ENCODE measurements at regions not wholly inside any gene's neighbourhood (a gene's known extent, or its start where the extent isn't known, plus 50 kb on each side); places are given as distances from the start of the nearest gene placed in this dataset.

DNA sequence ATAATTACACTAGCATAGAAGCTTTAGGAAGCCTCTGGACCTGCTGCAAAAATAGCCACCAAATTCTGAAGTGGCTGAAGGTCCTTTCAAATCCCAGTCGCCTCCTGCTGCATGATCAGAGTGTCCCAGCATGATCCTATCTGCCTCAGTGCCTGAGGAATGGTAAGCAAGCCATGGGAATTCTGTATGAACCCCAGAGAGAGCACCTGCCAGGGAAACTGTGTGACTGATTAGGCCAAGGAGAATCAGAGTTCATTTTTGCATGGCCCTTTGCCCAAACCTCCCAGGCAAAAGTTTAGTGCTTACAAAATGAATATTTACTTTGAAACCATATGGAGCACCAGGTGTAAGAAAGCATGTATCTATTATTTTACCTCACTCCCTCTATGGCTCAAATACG, 221.4 kb downstream of the ARL4C start:
- TF ChIP-seq, protein P1, sequence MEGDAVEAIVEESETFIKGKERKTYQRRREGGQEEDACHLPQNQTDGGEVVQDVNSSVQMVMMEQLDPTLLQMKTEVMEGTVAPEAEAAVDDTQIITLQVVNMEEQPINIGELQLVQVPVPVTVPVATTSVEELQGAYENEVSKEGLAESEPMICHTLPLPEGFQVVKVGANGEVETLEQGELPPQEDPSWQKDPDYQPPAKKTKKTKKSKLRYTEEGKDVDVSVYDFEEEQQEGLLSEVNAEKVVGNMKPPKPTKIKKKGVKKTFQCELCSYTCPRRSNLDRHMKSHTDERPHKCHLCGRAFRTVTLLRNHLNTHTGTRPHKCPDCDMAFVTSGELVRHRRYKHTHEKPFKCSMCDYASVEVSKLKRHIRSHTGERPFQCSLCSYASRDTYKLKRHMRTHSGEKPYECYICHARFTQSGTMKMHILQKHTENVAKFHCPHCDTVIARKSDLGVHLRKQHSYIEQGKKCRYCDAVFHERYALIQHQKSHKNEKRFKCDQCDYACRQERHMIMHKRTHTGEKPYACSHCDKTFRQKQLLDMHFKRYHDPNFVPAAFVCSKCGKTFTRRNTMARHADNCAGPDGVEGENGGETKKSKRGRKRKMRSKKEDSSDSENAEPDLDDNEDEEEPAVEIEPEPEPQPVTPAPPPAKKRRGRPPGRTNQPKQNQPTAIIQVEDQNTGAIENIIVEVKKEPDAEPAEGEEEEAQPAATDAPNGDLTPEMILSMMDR (conservative IDR thresholded peaks at IDR 0.05; ENCODE audit: low read depth, low read length) = no peak
- no peak overlapping the region for H3K4me3 ChIP-seq (ENCODE audit: low read depth, low read length)
- DNase-seq (ENCODE audit: low read depth) = no peak

DNA sequence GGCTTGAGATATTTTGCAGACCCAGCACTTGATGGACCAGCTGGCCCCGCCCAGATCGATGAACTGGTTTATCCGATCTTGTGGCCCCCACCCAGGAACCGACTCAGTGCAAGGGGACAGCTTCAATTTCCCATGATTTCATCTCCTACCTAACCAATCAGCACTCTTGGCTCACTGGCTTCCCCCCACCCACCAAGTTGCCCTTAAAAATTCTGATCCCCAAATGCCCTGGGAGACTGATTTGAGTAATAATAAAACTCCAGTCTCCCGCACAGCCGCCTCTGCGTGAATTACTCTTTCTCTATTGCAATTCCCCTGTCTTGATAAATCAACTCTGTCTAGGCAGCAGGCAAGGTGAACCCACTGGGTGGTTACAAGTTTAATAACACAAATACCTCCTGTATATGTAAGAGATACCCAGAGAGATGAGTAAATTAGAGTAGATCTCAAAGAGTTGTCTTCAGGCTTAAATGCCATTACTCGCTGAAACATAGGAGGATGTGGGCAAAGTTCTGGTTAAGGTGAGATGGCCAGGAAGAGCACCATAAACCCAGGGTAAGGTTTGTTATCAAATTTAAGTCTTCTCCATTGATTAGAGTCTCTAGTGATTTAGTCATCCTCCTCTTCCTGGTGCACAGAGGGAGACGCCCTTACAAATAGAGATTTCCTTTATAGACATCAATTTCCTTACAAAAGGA, 222.8 kb downstream of the ARL4C start:
- DNase-seq (ENCODE audit: low read depth) = no peak
- TF ChIP-seq, protein P1 (conservative IDR thresholded peaks at IDR 0.05; ENCODE audit: low read depth, low read length) = no peak
- H3K4me3 ChIP-seq (ENCODE audit: low read depth, low read length) = no peak overlapping the region

DNA sequence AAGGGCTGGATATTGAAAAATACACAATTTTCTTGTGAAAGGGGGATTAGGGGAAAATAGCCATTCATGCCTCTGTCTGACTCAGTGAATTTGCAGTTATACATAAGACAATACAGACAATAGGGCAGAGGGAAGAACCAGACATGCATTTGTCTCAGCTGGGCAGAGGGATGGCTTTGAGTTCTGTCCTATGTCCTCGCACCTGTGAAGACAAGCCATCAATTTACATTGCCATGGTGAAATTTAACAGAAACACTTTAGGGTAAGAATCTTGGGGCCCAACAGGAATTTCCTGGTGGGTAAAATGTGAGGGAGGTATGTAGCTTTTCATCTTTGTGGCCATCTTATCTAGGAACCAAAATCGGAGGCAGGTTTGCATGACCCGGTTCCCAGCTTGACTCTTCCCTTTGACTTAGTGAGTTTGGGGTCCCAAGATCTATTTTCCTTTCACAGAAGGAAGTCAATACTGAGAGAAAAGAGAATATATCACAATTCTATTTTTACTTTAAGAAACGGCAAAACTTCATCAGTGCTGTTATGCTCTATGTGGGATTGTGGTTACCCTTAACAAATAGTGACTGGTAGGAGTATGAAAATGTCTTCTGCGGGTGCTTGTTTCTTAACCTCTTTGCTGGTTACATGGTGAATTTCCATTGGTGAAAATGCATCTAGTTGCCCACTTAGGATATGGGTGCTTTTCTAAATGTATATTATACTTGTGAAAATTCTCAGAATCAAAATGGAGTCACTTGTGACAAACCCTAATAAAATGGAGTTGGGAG, 221.8 kb downstream of the SPP2 start:
- TF ChIP-seq, protein P1 (conservative IDR thresholded peaks at IDR 0.05; ENCODE audit: low read depth, low read length) = no peak
- DNase-seq (ENCODE audit: low read depth) = no peak

DNA sequence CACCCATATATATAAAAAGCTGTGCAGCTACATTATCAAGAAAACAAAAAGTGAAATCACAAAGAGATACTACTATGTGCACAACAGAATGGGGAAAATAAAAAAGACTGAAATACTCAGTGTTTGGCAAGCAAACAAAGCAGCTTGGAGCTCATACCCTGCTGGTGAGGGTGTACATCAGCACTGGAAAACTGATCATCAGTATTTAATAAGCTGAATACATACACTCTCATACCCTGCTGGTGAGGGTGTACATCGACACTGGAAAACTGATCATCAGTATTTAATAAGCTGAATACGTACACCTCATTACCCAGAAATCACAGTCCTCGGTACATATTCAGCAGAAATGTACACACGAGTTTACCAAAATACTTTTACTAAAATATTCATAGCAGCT, 220.8 kb downstream of the SPP2 start:
- no peak for DNase-seq (ENCODE audit: low read depth)
- H3K4me3 ChIP-seq (ENCODE audit: low read depth, low read length) = no peak overlapping the region
- TF ChIP-seq, protein P1 (conservative IDR thresholded peaks at IDR 0.05; ENCODE audit: low read depth, low read length) = peak; percentile 21

More for the DNA sequence above, 221.8 kb downstream of the SPP2 start:
- no peak overlapping the region for H3K4me3 ChIP-seq (ENCODE audit: low read depth, low read length)

DNA sequence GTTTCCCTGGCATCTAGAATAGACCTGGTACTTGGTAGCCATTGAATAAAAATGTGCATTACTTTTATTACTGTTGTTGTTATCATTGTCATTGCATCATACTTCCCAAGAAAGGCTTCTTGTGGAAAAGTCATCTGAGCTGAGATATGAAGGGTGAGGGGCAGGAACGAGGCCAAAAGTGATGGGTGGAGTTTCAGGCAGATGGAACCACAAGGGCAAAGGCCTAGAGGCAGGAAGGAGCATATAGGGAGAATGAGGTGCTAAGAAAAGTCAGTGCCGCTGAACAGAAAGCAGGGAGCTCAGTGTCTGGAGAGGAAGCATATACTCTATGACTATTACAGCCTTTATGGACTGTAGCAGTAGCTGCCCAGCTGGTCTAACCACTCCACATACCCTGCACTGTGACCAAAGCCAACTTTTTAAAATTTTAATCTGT, 219.3 kb downstream of the SPP2 start:
- TF ChIP-seq, protein P1 (conservative IDR thresholded peaks at IDR 0.05; ENCODE audit: low read depth, low read length) = no peak
- peak; percentile 72 for DNase-seq (ENCODE audit: low read depth)
- no peak overlapping the region for H3K4me3 ChIP-seq (ENCODE audit: low read depth, low read length)

DNA sequence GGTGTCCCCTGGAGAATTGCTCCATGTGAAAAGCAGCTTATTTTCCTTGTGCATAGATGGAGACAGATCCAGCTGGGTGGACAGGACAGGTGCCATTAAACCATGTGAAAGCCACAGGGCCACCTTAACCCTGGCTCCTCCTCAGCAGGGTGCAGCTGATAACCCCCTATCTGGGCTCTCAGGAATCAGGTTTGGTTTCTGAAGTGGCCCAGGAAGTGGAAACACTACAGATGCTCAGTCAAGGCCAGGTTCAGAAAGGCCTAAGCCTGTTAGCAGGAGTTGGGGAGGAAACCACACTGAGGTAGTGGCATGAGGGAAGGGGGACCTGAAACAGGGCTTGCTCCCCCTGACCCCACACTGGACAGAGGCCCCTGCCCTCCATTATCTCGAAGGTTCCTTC, 217.0 kb downstream of the SPP2 start:
- no peak for DNase-seq (ENCODE audit: low read depth)
- no peak overlapping the region for H3K4me3 ChIP-seq (ENCODE audit: low read depth, low read length)
- TF ChIP-seq, protein P1 (conservative IDR thresholded peaks at IDR 0.05; ENCODE audit: low read depth, low read length) = no peak
